ENCODE measurements at regions not wholly inside any gene's neighbourhood (a gene's known extent, or its start where the extent isn't known, plus 50 kb on each side); places are given as distances from the start of the nearest gene placed in this dataset.

- Histone ChIP-seq H3K9me3 (ENCODE audit: control insufficient read depth in 4 of 4, low read length in 3 of 4) (no peaks in the 10 kb centered on the region), H3K9ac (ENCODE audit: low read depth in 1 of 2, low read length in 2 of 2) (no peak overlapping the region), H3K4me3 (ENCODE audit: low read depth in 1 of 3, low read length in 3 of 3) (no peak overlapping the region), H3K4me1 (ENCODE audit: control insufficient read depth in 4 of 4, insufficient read depth in 4 of 4, low read length in 3 of 4) (no peaks in the 10 kb centered on the region), H3K36me3 (ENCODE audit: control insufficient read depth in 4 of 4, insufficient read depth in 3 of 4, low read depth in 1 of 4, low read length in 3 of 4) (no peaks in the 10 kb centered on the region), H3K27me3 (ENCODE audit: control insufficient read depth in 4 of 4, insufficient read depth in 4 of 4, low read length in 3 of 4) (no peaks in the 10 kb centered on the region), H3K27ac (ENCODE audit: low read depth in 1 of 2, low read length in 2 of 2) (no peak overlapping the region)
- TF ChIP-seq, protein P1, sequence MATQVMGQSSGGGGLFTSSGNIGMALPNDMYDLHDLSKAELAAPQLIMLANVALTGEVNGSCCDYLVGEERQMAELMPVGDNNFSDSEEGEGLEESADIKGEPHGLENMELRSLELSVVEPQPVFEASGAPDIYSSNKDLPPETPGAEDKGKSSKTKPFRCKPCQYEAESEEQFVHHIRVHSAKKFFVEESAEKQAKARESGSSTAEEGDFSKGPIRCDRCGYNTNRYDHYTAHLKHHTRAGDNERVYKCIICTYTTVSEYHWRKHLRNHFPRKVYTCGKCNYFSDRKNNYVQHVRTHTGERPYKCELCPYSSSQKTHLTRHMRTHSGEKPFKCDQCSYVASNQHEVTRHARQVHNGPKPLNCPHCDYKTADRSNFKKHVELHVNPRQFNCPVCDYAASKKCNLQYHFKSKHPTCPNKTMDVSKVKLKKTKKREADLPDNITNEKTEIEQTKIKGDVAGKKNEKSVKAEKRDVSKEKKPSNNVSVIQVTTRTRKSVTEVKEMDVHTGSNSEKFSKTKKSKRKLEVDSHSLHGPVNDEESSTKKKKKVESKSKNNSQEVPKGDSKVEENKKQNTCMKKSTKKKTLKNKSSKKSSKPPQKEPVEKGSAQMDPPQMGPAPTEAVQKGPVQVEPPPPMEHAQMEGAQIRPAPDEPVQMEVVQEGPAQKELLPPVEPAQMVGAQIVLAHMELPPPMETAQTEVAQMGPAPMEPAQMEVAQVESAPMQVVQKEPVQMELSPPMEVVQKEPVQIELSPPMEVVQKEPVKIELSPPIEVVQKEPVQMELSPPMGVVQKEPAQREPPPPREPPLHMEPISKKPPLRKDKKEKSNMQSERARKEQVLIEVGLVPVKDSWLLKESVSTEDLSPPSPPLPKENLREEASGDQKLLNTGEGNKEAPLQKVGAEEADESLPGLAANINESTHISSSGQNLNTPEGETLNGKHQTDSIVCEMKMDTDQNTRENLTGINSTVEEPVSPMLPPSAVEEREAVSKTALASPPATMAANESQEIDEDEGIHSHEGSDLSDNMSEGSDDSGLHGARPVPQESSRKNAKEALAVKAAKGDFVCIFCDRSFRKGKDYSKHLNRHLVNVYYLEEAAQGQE (IDR thresholded peaks at IDR 0.05) = no peak
- TF ChIP-seq RXRA (IDR thresholded peaks at IDR 0.05) (no peak), HNF4G (IDR thresholded peaks at IDR 0.05) (no peak), FOXA2 (IDR thresholded peaks at IDR 0.05) (no peak), ZBTB33 (IDR thresholded peaks at IDR 0.05) (no peak), EGR1 (IDR thresholded peaks at IDR 0.05; ENCODE audit: low read depth in 2 of 2) (no peak), RAD21 (IDR thresholded peaks at IDR 0.05) (no peak), JUND (IDR thresholded peaks at IDR 0.05) (no peak), TAF1 (conservative IDR thresholded peaks at IDR 0.05) (no peak), SP1 (IDR thresholded peaks at IDR 0.05) (no peak), YY1 (IDR thresholded peaks at IDR 0.05) (no peak), HNF4A (conservative IDR thresholded peaks at IDR 0.05) (no peak), MAX (IDR thresholded peaks at IDR 0.05) (no peak), FOXA1 (IDR thresholded peaks at IDR 0.05) (no peak), NR2F2 (IDR thresholded peaks at IDR 0.05) (no peak), GABPA (IDR thresholded peaks at IDR 0.05 in 1 of 2, conservative IDR thresholded peaks at IDR 0.05 in 1 of 2) (no peak)
- TF ChIP-seq, protein P2, sequence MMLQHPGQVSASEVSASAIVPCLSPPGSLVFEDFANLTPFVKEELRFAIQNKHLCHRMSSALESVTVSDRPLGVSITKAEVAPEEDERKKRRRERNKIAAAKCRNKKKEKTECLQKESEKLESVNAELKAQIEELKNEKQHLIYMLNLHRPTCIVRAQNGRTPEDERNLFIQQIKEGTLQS (IDR thresholded peaks at IDR 0.05) = no peak
- DNase-seq (ENCODE audit: low spot score) = no peak
- WGBS = 92% methylated on average over 3 of the region's 3 CpGs
These were observed 301.0 kb downstream of the ACTL7B start for GRCh38 chr9:108554831-108555230.

DNA sequence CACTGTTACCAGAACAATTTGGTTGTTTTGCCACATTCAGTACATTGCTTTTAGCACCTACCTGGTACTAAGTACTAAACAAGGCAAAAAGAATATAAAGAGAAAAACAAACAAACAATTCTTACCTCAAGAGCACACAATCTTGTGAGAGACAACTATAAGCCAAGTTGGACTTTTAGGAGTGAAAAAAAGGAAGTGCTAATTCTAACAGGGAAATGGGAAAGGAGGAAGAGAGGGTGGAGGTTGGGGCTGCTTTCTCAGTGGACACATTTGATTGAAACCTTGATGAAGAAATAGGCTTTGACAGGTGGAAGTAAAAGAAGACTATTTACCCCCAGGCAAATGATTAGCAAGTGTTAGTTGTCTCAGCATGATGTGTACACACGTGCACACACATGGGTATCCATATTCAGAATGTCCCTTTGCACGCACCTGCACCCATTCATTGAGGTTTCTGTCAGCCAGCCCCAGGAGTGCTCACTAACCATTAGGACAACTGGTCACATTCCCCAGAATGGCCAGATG is 302.6 kb downstream of the ACTL7B start:
- Histone ChIP-seq H3K4me1 (ENCODE audit: control insufficient read depth in 4 of 4, insufficient read depth in 4 of 4, low read length in 3 of 4) (no peaks in the 10 kb centered on the region), H3K36me3 (ENCODE audit: control insufficient read depth in 4 of 4, insufficient read depth in 3 of 4, low read depth in 1 of 4, low read length in 3 of 4) (no peaks in the 10 kb centered on the region), H3K27me3 (ENCODE audit: control insufficient read depth in 4 of 4, insufficient read depth in 4 of 4, low read length in 3 of 4) (no peaks in the 10 kb centered on the region), H3K27ac (ENCODE audit: low read depth in 1 of 2, low read length in 2 of 2) (no peak overlapping the region), H3K4me3 (ENCODE audit: low read depth in 1 of 3, low read length in 3 of 3) (no peak overlapping the region), H3K9me3 (ENCODE audit: control insufficient read depth in 4 of 4, low read length in 3 of 4) (no peaks in the 10 kb centered on the region), H3K9ac (ENCODE audit: low read depth in 1 of 2, low read length in 2 of 2) (no peak overlapping the region)
- no peak for DNase-seq (ENCODE audit: low spot score)
- TF ChIP-seq HNF4A (conservative IDR thresholded peaks at IDR 0.05) (no peak), ZBTB33 (IDR thresholded peaks at IDR 0.05) (no peak)
- WGBS = 61% methylated on average over 2 of the region's 2 CpGs
